NT2/D1 (cell line): ENCODE measurements at regions not wholly inside any gene's neighbourhood (a gene's known extent, or its start where the extent isn't known, plus 50 kb on each side); places are given as distances from the start of the nearest gene placed in this dataset.

Experiments used
- SUZ12 ChIP-seq: IDR thresholded peaks from 2 replicates; pipeline ENCODE4 v1.6.1; 2011; ENCODE audit not compliant: insufficient read length, insufficient read depth; ENCODE audit errors: extremely low read depth
- YY1 ChIP-seq: IDR thresholded peaks from 2 replicates; pipeline ENCODE4 v1.6.1; 2011; ENCODE audit not compliant: insufficient read length, insufficient read depth

- no peak for TF ChIP-seq SUZ12
- no peak for TF ChIP-seq YY1
Measured at GRCh38 chr5:97243353-97243752, 60.3 kb upstream of the RIOK2 start.
